Esophagus (tissue), 2 donors: ENCODE measurements at regions not wholly inside any gene's neighbourhood (a gene's known extent, or its start where the extent isn't known, plus 50 kb on each side); places are given as distances from the start of the nearest gene placed in this dataset.

Source experiments
- H3K27ac ChIP-seq, 2 donors: one replicate each; pipeline ENCODE4 v1.5.1; 2013; ENCODE audit warnings: low read depth in 2 of 2, mild to moderate bottlenecking in 2 of 2, inconsistent platforms in 1 of 2, low read length in 1 of 2, moderate library complexity in 1 of 2
- H3K27me3 ChIP-seq, 2 donors: one replicate each; pipeline ENCODE4 v1.6.1; 2013; ENCODE audit warnings: low read length in 2 of 2, control low read depth in 1 of 2, mild to moderate bottlenecking in 1 of 2; ENCODE audit not compliant: insufficient read depth in 2 of 2, control insufficient read depth in 1 of 2
- H3K36me3 ChIP-seq, 2 donors: one replicate each; pipeline ENCODE4 v1.6.1; 2013; ENCODE audit warnings: low read length in 1 of 2; ENCODE audit not compliant: control insufficient read depth in 2 of 2, insufficient read depth in 2 of 2
- H3K4me1 ChIP-seq, 2 donors: one replicate each; pipeline ENCODE4 v1.6.1; 2013; ENCODE audit warnings: low read length in 1 of 2; ENCODE audit not compliant: control insufficient read depth in 2 of 2, insufficient read depth in 2 of 2
- H3K4me3 ChIP-seq, 2 donors: one replicate each; pipeline ENCODE4 v1.5.1; 2013; ENCODE audit warnings: low read length in 2 of 2, mild to moderate bottlenecking in 2 of 2, low read depth in 1 of 2, moderate library complexity in 1 of 2
- H3K9me3 ChIP-seq, 2 donors: one replicate each; pipeline ENCODE4 v1.6.1; 2013; ENCODE audit warnings: mild to moderate bottlenecking in 2 of 2, low read depth in 1 of 2, low read length in 1 of 2, moderate library complexity in 1 of 2; ENCODE audit not compliant: control insufficient read depth in 2 of 2, insufficient read depth in 1 of 2
- WGBS, 2 donors: extraction: QIAGEN DNeasy Blood & Tissue Kit; methylation state at CpG; one replicate each; pipeline ENCODE4 v1.1.7; 2013; 5-methylcytosine and 5-hydroxymethylcytosine counted together
- donor health status: healthy with polysubstance abuse.
- donor health status: Bipolar disorder and iron deficiency.

DNA sequence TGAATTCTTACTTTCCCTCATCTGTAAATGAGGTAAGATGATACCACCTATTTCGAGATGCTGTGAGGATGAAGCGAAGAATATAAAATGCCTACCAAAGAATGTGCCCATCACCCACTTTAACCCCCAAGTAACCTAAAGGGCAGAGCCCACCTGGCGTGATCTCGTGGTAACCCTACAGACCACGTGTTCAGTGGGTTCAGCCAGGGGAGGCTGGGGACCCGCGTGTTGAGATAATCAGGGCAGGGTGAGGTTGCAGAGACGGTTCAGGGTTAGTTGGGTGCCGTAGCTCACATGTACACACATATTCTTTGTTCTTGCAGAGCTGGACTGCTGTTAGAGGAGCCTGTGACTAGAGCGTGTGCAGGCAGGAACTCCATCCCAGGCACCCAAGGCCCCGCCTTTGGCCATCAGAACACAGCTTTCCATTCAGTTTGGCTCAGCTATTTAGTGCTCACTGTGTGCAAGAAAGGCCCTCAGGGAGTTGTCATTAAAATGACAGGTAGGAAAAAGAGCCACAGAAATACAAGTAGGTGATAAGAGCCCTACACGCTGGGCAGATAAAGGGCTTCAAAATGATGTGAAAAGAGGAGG, 56.5 kb upstream of the HAND1 start:
- Histone ChIP-seq H3K9me3 (peaks cover 0 to 3% of the 10 kb centered on the region in 2 donors), H3K4me1 (no peaks in the 10 kb centered on the region), H3K27ac (no peak overlapping the region), H3K36me3 (no peaks in the 10 kb centered on the region), H3K4me3 (no peak overlapping the region), H3K27me3 (no peaks in the 10 kb centered on the region)
- WGBS, 2 donors, result 52 to 59% methylated on average over 12 of the region's 12 CpGs

- Histone ChIP-seq H3K36me3 (no peaks in the 10 kb centered on the region), H3K27me3 (no peaks in the 10 kb centered on the region), H3K4me1 (no peaks in the 10 kb centered on the region), H3K4me3 (no peak overlapping the region), H3K27ac (no peak overlapping the region), H3K9me3 (peaks cover 0 to 3% of the 10 kb centered on the region in 2 donors)
- 97 to 100% methylated on average over 1 of the region's 1 CpG for WGBS, 2 donors
Measured at GRCh38 chr5:154529282-154529681, 51.3 kb upstream of the HAND1 start.

GRCh38 chr5:154528005-154528594, 50.1 kb upstream of the HAND1 start:
- Histone ChIP-seq H3K4me1 (no peaks in the 10 kb centered on the region), H3K36me3 (no peaks in the 10 kb centered on the region), H3K27me3 (no peaks in the 10 kb centered on the region), H3K27ac (no peak overlapping the region), H3K4me3 (no peak overlapping the region), H3K9me3 (peaks cover 0 to 3% of the 10 kb centered on the region in 2 donors)
- WGBS, 2 donors, result 83 to 85% methylated on average over 5 of the region's 5 CpGs
